GM12891 (cell line): ENCODE measurements at regions not wholly inside any gene's neighbourhood (a gene's known extent, or its start where the extent isn't known, plus 50 kb on each side); places are given as distances from the start of the nearest gene placed in this dataset.

Experiments used
- PAX5 ChIP-seq: IDR thresholded peaks from 2 replicates; pipeline ENCODE4 v1.6.1; 2011; ENCODE audit warnings: low read length, moderate library complexity, mild to moderate bottlenecking; ENCODE audit not compliant: insufficient read depth, severe bottlenecking
- POLR2A ChIP-seq: IDR thresholded peaks from 2 replicates; pipeline ENCODE4 v1.6.1; 2011; ENCODE audit warnings: low read depth, low read length, control low read depth
- POLR2AphosphoS5 ChIP-seq: IDR thresholded peaks from 2 replicates; pipeline ENCODE4 v1.6.1; 2011; ENCODE audit warnings: low read depth, low read length, control low read depth
- POU2F2 ChIP-seq: IDR thresholded peaks from 2 replicates; pipeline ENCODE4 v1.6.1; 2011; ENCODE audit warnings: low read depth, mild to moderate bottlenecking, control low read depth, low read length, moderate library complexity
- SPI1 ChIP-seq: IDR thresholded peaks from 2 replicates; pipeline ENCODE4 v1.6.1; 2011; ENCODE audit warnings: low read depth, low read length, control low read depth
- TAF1 ChIP-seq: IDR thresholded peaks from 2 replicates; pipeline ENCODE4 v1.6.1; 2011; ENCODE audit warnings: low read depth, low read length, control low read depth

DNA sequence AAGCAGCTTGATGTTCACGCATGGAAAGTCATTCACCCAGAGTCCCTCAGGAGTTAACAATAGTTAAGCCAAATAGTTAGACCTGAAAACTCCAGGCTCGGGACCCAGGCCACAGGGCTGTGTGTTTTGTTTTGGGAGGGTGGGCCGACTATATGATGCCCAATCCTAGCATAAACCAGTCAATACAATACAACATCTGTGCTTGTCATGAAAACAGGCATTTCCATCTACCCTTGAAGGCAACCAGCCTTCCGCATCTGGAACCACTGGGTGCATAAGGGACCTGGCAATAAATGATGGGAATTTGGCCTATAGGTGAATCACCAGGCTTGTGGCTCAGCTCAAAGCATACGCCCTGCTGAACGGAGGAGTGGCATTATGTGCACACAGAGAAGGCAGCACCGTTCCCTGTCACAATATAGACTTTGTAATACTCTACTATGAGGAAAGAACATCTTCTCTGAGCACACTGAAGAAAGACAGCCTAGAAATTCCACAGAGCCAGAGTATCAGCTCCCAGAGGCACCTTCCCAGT is 91.0 kb upstream of the FOXN3 start:
- TF ChIP-seq POLR2A (no peak), POLR2AphosphoS5 (no peak), TAF1 (no peak), PAX5 (no peak), POU2F2 (no peak), SPI1 (no peak)
